Thyroid gland (tissue), 4 donors: ENCODE measurements at regions not wholly inside any gene's neighbourhood (a gene's known extent, or its start where the extent isn't known, plus 50 kb on each side); places are given as distances from the start of the nearest gene placed in this dataset.

Experiments used
- DNase-seq, 2 donors: peaks; one replicate each; pipeline ENCODE4 v3.0.0-alpha.2; 2019
- H3K27ac ChIP-seq, 3 donors: fragments of 200-600 bp; sonication (generic); 1 replicate in 2 of 3; 2 replicates in 1 of 3; pipeline ENCODE4 v1.5.1; 2016 to 2019; ENCODE audit warnings: mild to moderate bottlenecking in 1 of 3, moderate library complexity in 1 of 3
- H3K27me3 ChIP-seq: fragments of 200-600 bp; sonication (generic); one replicate; pipeline ENCODE4 v1.5.1; 2019
- H3K36me3 ChIP-seq, 2 donors: fragments of 200-600 bp; sonication (generic); one replicate each; pipeline ENCODE4 v1.5.1; 2016 to 2019
- H3K4me1 ChIP-seq, 2 donors: fragments of 200-600 bp; sonication (generic); one replicate each; pipeline ENCODE4 v1.5.1; 2017 to 2019
- H3K4me3 ChIP-seq, 3 donors: fragments of 200-600 bp; sonication (generic); replicated peaks in 1 of 3; 1 replicate in 2 of 3; 2 replicates in 1 of 3; pipeline ENCODE4 v1.5.1; 2016; ENCODE audit warnings: mild to moderate bottlenecking in 1 of 3
- H3K9me3 ChIP-seq: fragments of 200-600 bp; sonication (generic); one replicate; pipeline ENCODE4 v1.5.1; 2017
- CTCF ChIP-seq, 6 experiments: fragments of 200-600 bp in 3 of 6; fragments of 450-650 bp in 3 of 6; sonication (generic) in 3 of 6; IDR thresholded peaks; one replicate each; pipeline ENCODE4 v1.5.1; 2016 to 2019; ENCODE audit warnings: antibody characterized with exemption in 6 of 6, mild to moderate bottlenecking in 2 of 6, inconsistent platforms in 1 of 6, moderate library complexity in 1 of 6
- POLR2A ChIP-seq, 2 donors: fragments of 450-650 bp; IDR thresholded peaks; one replicate each; pipeline ENCODE4 v1.6.1; 2017; ENCODE audit warnings: antibody characterized with exemption in 2 of 2, mild to moderate bottlenecking in 2 of 2, moderate library complexity in 1 of 2
- WGBS, 2 donors: methylation state at CpG; one replicate each; pipeline ENCODE4 v1.1.5; 2017; 5-methylcytosine and 5-hydroxymethylcytosine counted together
- intact Hi-C: fragments of 100-400 bp; cut with DNase I; formaldehyde crosslinking; loops from one replicate; pipeline ENCODE4 v1.15.1; 2023

- H3K27ac ChIP-seq = no peak overlapping the region
- 48 to 50% methylated on average over 2 of the region's 2 CpGs for WGBS, 2 donors
- H3K4me1 ChIP-seq = peaks cover 0 to 2% of the 10 kb centered on the region in 2 donors
- H3K4me3 ChIP-seq = no peak overlapping the region
- DNase-seq = no peak
- H3K9me3 ChIP-seq = no peaks in the 10 kb centered on the region
- no peaks in the 10 kb centered on the region for H3K27me3 ChIP-seq
- TF ChIP-seq POLR2A (IDR thresholded peaks at IDR 0.05) = no peak
- TF ChIP-seq CTCF (IDR thresholded peaks at IDR 0.05) = no peak
- intact Hi-C loops = no loop called here
- no peaks in the 10 kb centered on the region for H3K36me3 ChIP-seq
Measured at GRCh38 chr2:43012966-43013365, 213.4 kb downstream of the ZFP36L2 start.

GRCh38 chr2:43011158-43011491 lies 215.3 kb downstream of the ZFP36L2 start:
- Histone ChIP-seq H3K9me3 (no peaks in the 10 kb centered on the region), H3K27ac (no peak overlapping the region)

GRCh38 chr2:43010438-43011157 lies 215.8 kb downstream of the ZFP36L2 start:
- 79 to 83% methylated on average over 5 of the region's 5 CpGs for WGBS, 2 donors
- TF ChIP-seq CTCF (IDR thresholded peaks at IDR 0.05) (no peak), POLR2A (IDR thresholded peaks at IDR 0.05) (no peak)
- Histone ChIP-seq H3K9me3 (no peaks in the 10 kb centered on the region), H3K4me3 (no peak overlapping the region), H3K27ac (no peak overlapping the region), H3K27me3 (no peaks in the 10 kb centered on the region), H3K36me3 (no peaks in the 10 kb centered on the region), H3K4me1 (peaks cover 4 to 7% of the 10 kb centered on the region in 2 donors)
- intact Hi-C loops = no loop called here
- no peak for DNase-seq

More at GRCh38 chr2:43011158-43011491, 215.3 kb downstream of the ZFP36L2 start:
- Histone ChIP-seq H3K4me1 (peaks cover 0 to 2% of the 10 kb centered on the region in 2 donors), H3K27me3 (no peaks in the 10 kb centered on the region), H3K36me3 (no peaks in the 10 kb centered on the region), H3K4me3 (no peak overlapping the region)
- TF ChIP-seq POLR2A (IDR thresholded peaks at IDR 0.05) (no peak), CTCF (IDR thresholded peaks at IDR 0.05) (no peak)
- peak; percentile 37 to 41 for DNase-seq
- intact Hi-C loops = no loop called here
- WGBS, 2 donors = 53 to 54% methylated on average over 1 of the region's 1 CpG

- no peak overlapping the region for H3K27ac ChIP-seq
- no peak for TF ChIP-seq POLR2A (IDR thresholded peaks at IDR 0.05)
- TF ChIP-seq CTCF (IDR thresholded peaks at IDR 0.05) = no peak
- no peak overlapping the region for H3K4me3 ChIP-seq
- DNase-seq = no peak
- WGBS, 2 donors = 93 to 96% methylated on average over 5 of the region's 5 CpGs
- no peaks in the 10 kb centered on the region for H3K27me3 ChIP-seq
- intact Hi-C loops = no loop called here
- peaks cover 10 to 13% of the 10 kb centered on the region in 2 donors for H3K4me1 ChIP-seq
- no peaks in the 10 kb centered on the region for H3K36me3 ChIP-seq
- no peaks in the 10 kb centered on the region for H3K9me3 ChIP-seq
Measured at GRCh38 chr2:43009448-43009847, 217.0 kb downstream of the ZFP36L2 start.

GRCh38 chr2:43008388-43008787 lies 216.0 kb upstream of the HAAO start:
- DNase-seq = no peak
- WGBS, 2 donors = 72 to 90% methylated on average over 4 of the region's 4 CpGs

More at GRCh38 chr2:43008388-43008787, 216.0 kb upstream of the HAAO start:
- no peak for TF ChIP-seq CTCF (IDR thresholded peaks at IDR 0.05)
- no peak for TF ChIP-seq POLR2A (IDR thresholded peaks at IDR 0.05)
- Histone ChIP-seq H3K36me3 (no peaks in the 10 kb centered on the region), H3K27ac (no peak overlapping the region), H3K9me3 (no peaks in the 10 kb centered on the region), H3K27me3 (no peaks in the 10 kb centered on the region), H3K4me3 (no peak overlapping the region), H3K4me1 (peaks cover 10 to 13% of the 10 kb centered on the region in 2 donors)
- intact Hi-C loops = no loop called here
